ENCODE measurements at regions not wholly inside any gene's neighbourhood (a gene's known extent, or its start where the extent isn't known, plus 50 kb on each side); places are given as distances from the start of the nearest gene placed in this dataset.

DNA sequence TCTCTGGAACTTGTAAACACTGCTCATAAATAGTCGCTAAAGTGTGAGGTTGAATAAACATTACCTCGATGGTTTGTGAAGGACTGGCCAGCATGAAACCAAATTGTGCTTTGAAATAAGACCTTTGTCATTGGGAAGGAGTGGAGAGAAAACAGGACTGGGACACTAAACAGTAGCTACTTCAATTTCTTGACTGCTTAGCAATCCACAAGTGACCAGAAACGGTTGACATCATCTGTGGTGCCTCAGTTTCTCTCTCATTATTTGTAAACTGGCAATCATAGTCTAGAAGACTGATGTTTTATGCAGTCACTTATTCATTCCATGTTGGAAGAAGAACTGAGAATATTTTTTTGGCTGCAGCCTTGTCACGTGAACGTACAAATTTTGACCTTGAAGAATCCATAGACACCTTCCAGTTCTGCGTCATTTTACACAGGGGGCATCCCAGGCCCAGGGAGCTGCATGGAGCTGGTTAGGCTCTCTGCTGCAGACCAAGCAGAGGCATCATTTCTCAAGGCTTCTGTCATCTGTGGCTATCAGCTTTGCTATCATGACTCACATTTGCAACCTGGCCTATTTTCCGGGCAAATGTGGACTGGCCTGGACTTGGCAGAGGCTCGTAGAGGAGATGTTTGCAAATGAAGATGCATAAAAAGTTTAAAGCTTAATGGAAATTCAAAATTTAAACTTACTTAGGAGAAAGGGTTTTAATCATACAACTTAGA is 391.8 kb downstream of the FGF9 start (continued):
- TF ChIP-seq CTCF (conservative IDR thresholded peaks at IDR 0.05; ENCODE audit: low read depth in 2 of 2): no peak
- TF ChIP-seq POLR2AphosphoS5 (IDR thresholded peaks at IDR 0.05; ENCODE audit: low read depth): no peak
- TF ChIP-seq REST (IDR thresholded peaks at IDR 0.05; ENCODE audit: unreplicated experiment): no peak
- no peak for TF ChIP-seq NANOG (IDR thresholded peaks at IDR 0.05; ENCODE audit: borderline replicate concordance)
- TF ChIP-seq ZNF331 (CRISPR knock-in tag; IDR thresholded peaks at IDR 0.05; ENCODE audit: low read depth): no peak
- no peak for TF ChIP-seq JUNB (IDR thresholded peaks at IDR 0.05; ENCODE audit: unreplicated experiment)
- TF ChIP-seq EZH2 (IDR thresholded peaks at IDR 0.05; ENCODE audit: low read depth, unreplicated experiment): no peak

GRCh38 chr13:22063416-22064124 is 392.7 kb downstream of the FGF9 start:
- H3K27me3 Mint-ChIP-seq (ENCODE audit: insufficient read depth, low read depth, poor library complexity): no peaks in the 10 kb centered on the region
- no peak overlapping the region for H3K27ac Mint-ChIP-seq
- TF ChIP-seq ZNF331 (CRISPR knock-in tag; IDR thresholded peaks at IDR 0.05; ENCODE audit: low read depth): no peak
- TF ChIP-seq CREB1 (CRISPR knock-in tag; IDR thresholded peaks at IDR 0.05; ENCODE audit: low read depth): no peak
- no peak for TF ChIP-seq EZH2phosphoT487 (IDR thresholded peaks at IDR 0.05; ENCODE audit: unreplicated experiment)
- TF ChIP-seq REST (IDR thresholded peaks at IDR 0.05; ENCODE audit: unreplicated experiment): no peak
- TF ChIP-seq CTCF (conservative IDR thresholded peaks at IDR 0.05; ENCODE audit: low read depth in 2 of 2): no peak
- TF ChIP-seq POLR2AphosphoS5 (IDR thresholded peaks at IDR 0.05; ENCODE audit: low read depth): no peak
- no peak for TF ChIP-seq EZH2 (IDR thresholded peaks at IDR 0.05; ENCODE audit: low read depth, unreplicated experiment)
- TF ChIP-seq NANOG (IDR thresholded peaks at IDR 0.05; ENCODE audit: borderline replicate concordance): no peak
- TF ChIP-seq ZNF114 (CRISPR knock-in tag; IDR thresholded peaks at IDR 0.05): no peak

More at GRCh38 chr13:22063416-22064124, 392.7 kb downstream of the FGF9 start:
- H2AFZ ChIP-seq: no peak overlapping the region
- no peak overlapping the region for H3K4me2 ChIP-seq
- no peaks in the 10 kb centered on the region; the same call in 1 of the 3 replicates for H3K9me3 Mint-ChIP-seq
- peaks cover 30% of the 10 kb centered on the region for H3K4me1 Mint-ChIP-seq
- no peak overlapping the region for H3K4me3 ChIP-seq
- DNase-seq (ENCODE audit: low spot score) (no peak), ATAC-seq (no peak)
- H3F3A ChIP-seq (replicated peaks; ENCODE audit: low read depth): no peaks in the 10 kb centered on the region
- no peaks in the 10 kb centered on the region; the same call in 1 of the 2 replicates for H4K20me1 ChIP-seq (replicated peaks; ENCODE audit: insufficient read depth)
- peaks cover 8% of the 10 kb centered on the region for H3K4me1 ChIP-seq (ENCODE audit: insufficient read depth)
- no peaks in the 10 kb centered on the region for H3K36me3 Mint-ChIP-seq (ENCODE audit: low read depth)
- no peak overlapping the region for H3K27ac ChIP-seq (ENCODE audit: low read depth)
- H3K79me2 ChIP-seq (replicated peaks; ENCODE audit: insufficient read depth): peaks cover 9% of the 10 kb centered on the region; the same call in 1 of the 2 replicates
- H3K36me3 ChIP-seq (ENCODE audit: insufficient read depth): no peaks in the 10 kb centered on the region; the same call in 1 of the 2 replicates
- no peaks in the 10 kb centered on the region for H3K27me3 ChIP-seq (ENCODE audit: insufficient read depth)
- peaks cover 11% of the 10 kb centered on the region for H3K9me2 ChIP-seq (ENCODE audit: insufficient read depth)
- H3K4me3 Mint-ChIP-seq: no peak overlapping the region

Measured in GM23338 (cell line).